ENCODE measurements at regions not wholly inside any gene's neighbourhood (a gene's known extent, or its start where the extent isn't known, plus 50 kb on each side); places are given as distances from the start of the nearest gene placed in this dataset.

- TF ChIP-seq CTCF (IDR thresholded peaks at IDR 0.05) (no peak), POLR2AphosphoS5 (IDR thresholded peaks at IDR 0.05) (no peak), POLR2A (IDR thresholded peaks at IDR 0.05) (no peak)
Observed at GRCh38 chr3:158991146-158991705, 189.4 kb downstream of the MFSD1 start.
